WTC11 (cell line): ENCODE measurements at regions not wholly inside any gene's neighbourhood (a gene's known extent, or its start where the extent isn't known, plus 50 kb on each side); places are given as distances from the start of the nearest gene placed in this dataset.

Source experiments
- ATAC-seq: fragments of 200-7000 bp; cut with Tn5 transposase; 2 replicates; pipeline ENCODE4 v1.10.0; 2021; ENCODE audit warnings: mild to moderate bottlenecking, moderate library complexity
- CTCF ChIA-PET: fragments of 300-600 bp; sonication (Branson Sonifier 250); formaldehyde crosslinking; loops from one replicate; lab custom pipeline; 2021; ENCODE audit warnings: antibody characterized with exemption; lab: Charles Lee
- POLR2A ChIA-PET: fragments of 350-600 bp; sonication (Branson Sonifier 250); formaldehyde crosslinking; loops from one replicate; lab custom pipeline; 2021; ENCODE audit warnings: antibody characterized with exemption; lab: Charles Lee
- DNase-seq: peaks from one replicate; pipeline ENCODE4 v3.0.0; 2021; ENCODE audit warnings: low spot score
- H3K27ac Mint-ChIP-seq: 2 replicates; pipeline ENCODE4 v1.8.0; 2021; ENCODE audit warnings: mixed read lengths
- H3K27me3 Mint-ChIP-seq: 2 replicates; pipeline ENCODE4 v1.8.0; 2021; ENCODE audit warnings: low read depth, mild to moderate bottlenecking, moderate library complexity, mixed read lengths
- H3K36me3 Mint-ChIP-seq: 2 replicates; pipeline ENCODE4 v1.8.0; 2021; ENCODE audit warnings: mixed read lengths
- H3K4me1 Mint-ChIP-seq: 2 replicates; pipeline ENCODE4 v1.8.0; 2022; ENCODE audit warnings: mixed read lengths
- H3K4me3 Mint-ChIP-seq: 2 replicates; pipeline ENCODE4 v1.8.0; 2021; ENCODE audit warnings: mild to moderate bottlenecking, moderate library complexity, mixed read lengths
- H3K9me3 Mint-ChIP-seq: 2 replicates; pipeline ENCODE4 v1.8.0; 2021; ENCODE audit warnings: mixed read lengths
- ARID4B ChIP-seq: sonication (generic); formaldehyde crosslinking; IDR thresholded peaks from 2 replicates; pipeline ENCODE4 v1.8.0; 2023; ENCODE audit warnings: missing genetic modification reagents, mild to moderate bottlenecking, borderline replicate concordance
- CDX4 ChIP-seq: fragments of 250-450 bp; sonication (Bioruptor Pico); IDR thresholded peaks from 2 replicates; pipeline ENCODE4 v1.9.0; 2021; ENCODE audit warnings: moderate library complexity, mild to moderate bottlenecking, inconsistent platforms, borderline replicate concordance
- CREB1 ChIP-seq: sonication (generic); formaldehyde crosslinking; IDR thresholded peaks from 2 replicates; pipeline ENCODE4 v1.8.0; 2023; ENCODE audit warnings: mild to moderate bottlenecking, missing genetic modification reagents
- ERG ChIP-seq: fragments of 250-450 bp; sonication (Bioruptor Pico); IDR thresholded peaks from 2 replicates; pipeline ENCODE4 v1.8.0; 2021; ENCODE audit warnings: mild to moderate bottlenecking
- FOXJ3 ChIP-seq: sonication (generic); formaldehyde crosslinking; IDR thresholded peaks from 2 replicates; pipeline ENCODE4 v1.9.0; 2021; ENCODE audit warnings: missing genetic modification reagents, mild to moderate bottlenecking, borderline replicate concordance
- FOXP1 ChIP-seq: sonication (generic); formaldehyde crosslinking; IDR thresholded peaks from 2 replicates; pipeline ENCODE4 v1.8.0; 2022; ENCODE audit warnings: missing genetic modification reagents, mild to moderate bottlenecking, moderate library complexity, borderline replicate concordance
- GTF2I ChIP-seq: fragments of 250-450 bp; sonication (Bioruptor Pico); conservative IDR thresholded peaks from 2 replicates; pipeline ENCODE4 v1.4.0; 2021; ENCODE audit warnings: mild to moderate bottlenecking
- IRF1 ChIP-seq: sonication (generic); formaldehyde crosslinking; IDR thresholded peaks from 2 replicates; pipeline ENCODE4 v1.8.0; 2023; ENCODE audit warnings: missing genetic modification reagents
- NFATC4 ChIP-seq: fragments of 250-450 bp; sonication (Bioruptor Pico); IDR thresholded peaks from 2 replicates; pipeline ENCODE4 v1.9.0; 2021; ENCODE audit warnings: mild to moderate bottlenecking
- NR1H2 ChIP-seq: sonication (generic); formaldehyde crosslinking; IDR thresholded peaks from 2 replicates; pipeline ENCODE4 v1.9.0; 2021; ENCODE audit warnings: mild to moderate bottlenecking, moderate library complexity, missing genetic modification reagents
- ZNF317 ChIP-seq: sonication (generic); formaldehyde crosslinking; IDR thresholded peaks from 2 replicates; pipeline ENCODE4 v1.8.1; 2023; ENCODE audit warnings: low read depth, mild to moderate bottlenecking, moderate library complexity, missing genetic modification reagents, borderline replicate concordance
- ZNF512 ChIP-seq: sonication (generic); formaldehyde crosslinking; IDR thresholded peaks from 2 replicates; pipeline ENCODE4 v1.8.1; 2022; ENCODE audit warnings: missing genetic modification reagents, borderline replicate concordance
- TF ChIP-seq, protein P1 (sequence below): sonication (generic); formaldehyde crosslinking; IDR thresholded peaks from 2 replicates; pipeline ENCODE4 v1.8.1; 2022; ENCODE audit warnings: mild to moderate bottlenecking, missing genetic modification reagents, moderate library complexity, borderline replicate concordance
- TF ChIP-seq, protein P2 (sequence below): fragments of 250-450 bp; sonication (Bioruptor Pico); IDR thresholded peaks from 2 replicates; pipeline ENCODE4 v1.9.0; 2021; ENCODE audit warnings: mild to moderate bottlenecking
- TF ChIP-seq, protein P3 (sequence below): fragments of 200-600 bp; IDR thresholded peaks from 2 replicates; pipeline ENCODE4 v1.8.0; 2022; ENCODE audit warnings: antibody characterized with exemption

GRCh38 chr5:2277886-2278285, 395.2 kb upstream of the IRX4 start:
- Mint-ChIP-seq H3K4me1 (no peaks in the 10 kb centered on the region), H3K36me3 (no peaks in the 10 kb centered on the region), H3K9me3 (no peaks in the 10 kb centered on the region), H3K27me3 (no peaks in the 10 kb centered on the region; the same call in none of the 2 replicates), H3K27ac (no peak overlapping the region), H3K4me3 (no peak overlapping the region)
- POLR2A ChIA-PET = interaction anchor here (0.6 kb wide), 1 partner anchor 440 kb away, joined by 3 read pairs; no protein-coding TSS in a partner anchor
- ATAC-seq = no peak
- TF ChIP-seq, protein P1, sequence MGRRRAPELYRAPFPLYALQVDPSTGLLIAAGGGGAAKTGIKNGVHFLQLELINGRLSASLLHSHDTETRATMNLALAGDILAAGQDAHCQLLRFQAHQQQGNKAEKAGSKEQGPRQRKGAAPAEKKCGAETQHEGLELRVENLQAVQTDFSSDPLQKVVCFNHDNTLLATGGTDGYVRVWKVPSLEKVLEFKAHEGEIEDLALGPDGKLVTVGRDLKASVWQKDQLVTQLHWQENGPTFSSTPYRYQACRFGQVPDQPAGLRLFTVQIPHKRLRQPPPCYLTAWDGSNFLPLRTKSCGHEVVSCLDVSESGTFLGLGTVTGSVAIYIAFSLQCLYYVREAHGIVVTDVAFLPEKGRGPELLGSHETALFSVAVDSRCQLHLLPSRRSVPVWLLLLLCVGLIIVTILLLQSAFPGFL (CRISPR knock-in tag) = no peak
- no peak for TF ChIP-seq NR1H2 (CRISPR knock-in tag)
- TF ChIP-seq ARID4B (CRISPR knock-in tag) = no peak
- TF ChIP-seq CDX4 (CRISPR knock-in tag) = no peak
- TF ChIP-seq FOXP1 (CRISPR knock-in tag) = no peak
- TF ChIP-seq, protein P2, sequence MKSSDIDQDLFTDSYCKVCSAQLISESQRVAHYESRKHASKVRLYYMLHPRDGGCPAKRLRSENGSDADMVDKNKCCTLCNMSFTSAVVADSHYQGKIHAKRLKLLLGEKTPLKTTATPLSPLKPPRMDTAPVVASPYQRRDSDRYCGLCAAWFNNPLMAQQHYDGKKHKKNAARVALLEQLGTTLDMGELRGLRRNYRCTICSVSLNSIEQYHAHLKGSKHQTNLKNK (CRISPR knock-in tag) = no peak
- TF ChIP-seq NFATC4 (CRISPR knock-in tag) = no peak
- no peak for TF ChIP-seq ZNF317 (CRISPR knock-in tag)
- TF ChIP-seq CREB1 = no peak
- TF ChIP-seq, protein P3, sequence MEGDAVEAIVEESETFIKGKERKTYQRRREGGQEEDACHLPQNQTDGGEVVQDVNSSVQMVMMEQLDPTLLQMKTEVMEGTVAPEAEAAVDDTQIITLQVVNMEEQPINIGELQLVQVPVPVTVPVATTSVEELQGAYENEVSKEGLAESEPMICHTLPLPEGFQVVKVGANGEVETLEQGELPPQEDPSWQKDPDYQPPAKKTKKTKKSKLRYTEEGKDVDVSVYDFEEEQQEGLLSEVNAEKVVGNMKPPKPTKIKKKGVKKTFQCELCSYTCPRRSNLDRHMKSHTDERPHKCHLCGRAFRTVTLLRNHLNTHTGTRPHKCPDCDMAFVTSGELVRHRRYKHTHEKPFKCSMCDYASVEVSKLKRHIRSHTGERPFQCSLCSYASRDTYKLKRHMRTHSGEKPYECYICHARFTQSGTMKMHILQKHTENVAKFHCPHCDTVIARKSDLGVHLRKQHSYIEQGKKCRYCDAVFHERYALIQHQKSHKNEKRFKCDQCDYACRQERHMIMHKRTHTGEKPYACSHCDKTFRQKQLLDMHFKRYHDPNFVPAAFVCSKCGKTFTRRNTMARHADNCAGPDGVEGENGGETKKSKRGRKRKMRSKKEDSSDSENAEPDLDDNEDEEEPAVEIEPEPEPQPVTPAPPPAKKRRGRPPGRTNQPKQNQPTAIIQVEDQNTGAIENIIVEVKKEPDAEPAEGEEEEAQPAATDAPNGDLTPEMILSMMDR = no peak
- no peak for TF ChIP-seq GTF2I
- TF ChIP-seq ZNF512 (CRISPR knock-in tag) = no peak
- TF ChIP-seq FOXJ3 (CRISPR knock-in tag) = no peak
- no peak for TF ChIP-seq ERG
- no peak for TF ChIP-seq IRF1 (CRISPR knock-in tag)
- CTCF ChIA-PET = no interaction called here
- DNase-seq = no peak
